ENCODE measurements at regions not wholly inside any gene's neighbourhood (a gene's known extent, or its start where the extent isn't known, plus 50 kb on each side); places are given as distances from the start of the nearest gene placed in this dataset.

DNA sequence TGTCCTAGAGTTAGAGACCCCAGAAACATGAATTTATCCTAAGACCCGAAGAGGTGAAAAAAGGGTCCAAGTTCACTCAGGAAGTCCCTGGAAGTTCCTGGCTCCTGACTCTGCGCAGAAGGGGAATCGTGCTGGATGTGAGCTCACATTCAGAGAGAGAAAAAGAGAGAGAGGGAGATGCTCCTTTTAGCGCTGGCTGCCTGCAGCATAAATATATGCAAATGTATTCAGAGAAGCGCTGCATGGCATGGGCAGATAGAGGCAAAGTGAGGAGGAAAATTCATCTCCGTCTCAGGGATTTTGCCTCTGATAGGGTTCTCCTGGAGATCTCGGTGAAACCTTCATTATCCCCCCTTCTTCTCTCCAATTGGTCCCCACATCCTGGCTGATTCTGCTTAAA is 517.2 kb downstream of the MN1 start:
- TF ChIP-seq CTCF (IDR thresholded peaks at IDR 0.05; ENCODE audit: low read length) (no peak), EZH2 (optimal IDR thresholded peaks at IDR 0.05; ENCODE audit: low read depth, low read length) (no peak)

All from MM.1S (cell line).